Endothelial cell (in vitro differentiated cells): ENCODE measurements at regions not wholly inside any gene's neighbourhood (a gene's known extent, or its start where the extent isn't known, plus 50 kb on each side); places are given as distances from the start of the nearest gene placed in this dataset.

Experiments
- DNase-seq: peaks from one replicate; pipeline ENCODE4 v3.0.0; 2021; ENCODE audit warnings: low spot score
- H3K27ac Mint-ChIP-seq: one replicate; pipeline ENCODE4 v1.8.0; 2021; ENCODE audit warnings: mixed read lengths, inconsistent platforms; ENCODE audit not compliant: unreplicated experiment
- H3K27me3 Mint-ChIP-seq: one replicate; pipeline ENCODE4 v1.8.0; 2021; ENCODE audit warnings: mild to moderate bottlenecking, moderate library complexity, mixed read lengths, inconsistent platforms; ENCODE audit not compliant: unreplicated experiment
- H3K36me3 Mint-ChIP-seq: one replicate; pipeline ENCODE4 v1.8.0; 2021; ENCODE audit warnings: mild to moderate bottlenecking, low read depth, mixed read lengths, inconsistent platforms; ENCODE audit not compliant: unreplicated experiment
- H3K4me1 Mint-ChIP-seq: one replicate; pipeline ENCODE4 v1.8.0; 2021; ENCODE audit warnings: mild to moderate bottlenecking, mixed read lengths, inconsistent platforms; ENCODE audit not compliant: unreplicated experiment
- H3K4me3 Mint-ChIP-seq: one replicate; pipeline ENCODE4 v1.8.0; 2021; ENCODE audit warnings: mild to moderate bottlenecking, mixed read lengths, inconsistent platforms; ENCODE audit not compliant: unreplicated experiment
- H3K9me3 Mint-ChIP-seq: one replicate; pipeline ENCODE4 v1.8.0; 2021; ENCODE audit warnings: mixed read lengths, inconsistent platforms; ENCODE audit not compliant: unreplicated experiment
- CTCF ChIP-seq: fragments of 200-600 bp; sonication (generic); IDR thresholded peaks from one replicate; pipeline ENCODE4 v1.5.0; 2021; ENCODE audit warnings: antibody characterized with exemption; ENCODE audit not compliant: unreplicated experiment

GRCh38 chr13:112259511-112259910, 116.6 kb upstream of the SPACA7 start:
- H3K27ac Mint-ChIP-seq = no peak overlapping the region
- H3K36me3 Mint-ChIP-seq = peaks cover 4% of the 10 kb centered on the region
- H3K27me3 Mint-ChIP-seq = peaks cover 7% of the 10 kb centered on the region
- TF ChIP-seq CTCF = no peak
- H3K9me3 Mint-ChIP-seq = no peaks in the 10 kb centered on the region
- no peak overlapping the region for H3K4me3 Mint-ChIP-seq
- no peak for DNase-seq
- peaks cover 13% of the 10 kb centered on the region for H3K4me1 Mint-ChIP-seq

DNA sequence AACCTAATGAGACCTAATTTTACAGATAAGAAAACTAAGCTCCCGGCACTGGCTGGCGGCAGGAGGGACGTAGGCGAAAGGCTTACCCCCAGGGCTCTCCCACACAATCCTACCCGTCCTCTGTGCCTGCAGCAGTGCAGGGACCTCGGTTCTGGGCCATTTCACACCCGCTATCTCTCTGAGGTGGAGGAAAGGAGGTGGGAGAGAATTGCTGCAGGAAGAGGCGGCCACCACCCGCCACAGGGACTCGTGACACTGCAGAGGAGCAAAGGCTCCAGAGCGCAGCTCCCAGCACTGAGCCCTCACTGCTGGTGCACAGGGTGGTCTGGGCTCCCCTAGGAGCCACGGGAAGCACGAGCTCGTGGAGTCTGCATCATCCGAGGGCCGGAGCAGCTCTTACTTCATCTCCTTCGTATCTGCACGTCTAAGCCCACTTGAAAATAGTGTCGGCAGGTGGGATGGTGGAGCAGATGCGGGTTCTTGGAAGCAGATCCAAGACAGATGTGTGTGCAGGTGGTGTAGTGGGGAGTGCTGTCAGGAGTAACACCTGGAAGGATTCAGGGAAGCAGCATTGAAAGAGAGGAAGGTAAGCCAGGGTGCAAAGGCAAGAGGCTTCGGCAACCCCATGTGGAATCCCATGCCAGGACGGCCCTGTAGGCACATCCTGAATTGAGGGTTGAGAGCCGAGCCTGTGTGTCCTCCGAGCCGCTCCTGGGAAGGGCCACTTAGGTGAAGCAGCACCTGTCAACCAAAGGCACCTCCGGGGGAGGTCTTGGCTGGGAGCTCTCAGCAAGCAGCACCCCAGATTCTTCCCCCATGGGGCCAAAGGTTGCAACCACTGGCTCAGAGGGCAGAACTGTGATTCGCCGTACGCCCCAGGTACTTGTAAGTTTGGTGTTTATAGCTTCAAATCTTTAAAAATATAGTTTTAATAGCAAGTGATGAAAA, 115.8 kb upstream of the SPACA7 start:
- no peaks in the 10 kb centered on the region for H3K9me3 Mint-ChIP-seq
- H3K4me3 Mint-ChIP-seq = no peak overlapping the region
- peaks cover 7% of the 10 kb centered on the region for H3K4me1 Mint-ChIP-seq
- TF ChIP-seq CTCF = no peak
- peaks cover 2% of the 10 kb centered on the region for H3K27me3 Mint-ChIP-seq
- H3K36me3 Mint-ChIP-seq = no peaks in the 10 kb centered on the region
- DNase-seq = no peak
- no peak overlapping the region for H3K27ac Mint-ChIP-seq

GRCh38 chr13:112261924-112262323, 114.2 kb upstream of the SPACA7 start:
- H3K4me1 Mint-ChIP-seq = no peaks in the 10 kb centered on the region
- no peak overlapping the region for H3K27ac Mint-ChIP-seq
- H3K4me3 Mint-ChIP-seq = no peak overlapping the region
- TF ChIP-seq CTCF = no peak
- no peaks in the 10 kb centered on the region for H3K36me3 Mint-ChIP-seq
- no peaks in the 10 kb centered on the region for H3K9me3 Mint-ChIP-seq
- DNase-seq = no peak
- H3K27me3 Mint-ChIP-seq = peaks cover 1% of the 10 kb centered on the region

GRCh38 chr13:112263152-112263551, 113.0 kb upstream of the SPACA7 start:
- no peaks in the 10 kb centered on the region for H3K36me3 Mint-ChIP-seq
- H3K9me3 Mint-ChIP-seq = no peaks in the 10 kb centered on the region
- no peak for DNase-seq
- no peak overlapping the region for H3K4me3 Mint-ChIP-seq
- H3K27me3 Mint-ChIP-seq = peaks cover 1% of the 10 kb centered on the region
- no peak for TF ChIP-seq CTCF
- H3K27ac Mint-ChIP-seq = no peak overlapping the region
- H3K4me1 Mint-ChIP-seq = no peaks in the 10 kb centered on the region

- Mint-ChIP-seq H3K27me3 (peaks cover 3% of the 10 kb centered on the region), H3K4me1 (no peaks in the 10 kb centered on the region), H3K36me3 (no peaks in the 10 kb centered on the region), H3K27ac (no peak overlapping the region), H3K4me3 (no peak overlapping the region), H3K9me3 (no peaks in the 10 kb centered on the region)
- no peak for DNase-seq
- TF ChIP-seq CTCF = no peak
Observed at GRCh38 chr13:112267660-112268059, 108.5 kb upstream of the SPACA7 start.
